ENCODE measurements at regions not wholly inside any gene's neighbourhood (a gene's known extent, or its start where the extent isn't known, plus 50 kb on each side); places are given as distances from the start of the nearest gene placed in this dataset.

DNA sequence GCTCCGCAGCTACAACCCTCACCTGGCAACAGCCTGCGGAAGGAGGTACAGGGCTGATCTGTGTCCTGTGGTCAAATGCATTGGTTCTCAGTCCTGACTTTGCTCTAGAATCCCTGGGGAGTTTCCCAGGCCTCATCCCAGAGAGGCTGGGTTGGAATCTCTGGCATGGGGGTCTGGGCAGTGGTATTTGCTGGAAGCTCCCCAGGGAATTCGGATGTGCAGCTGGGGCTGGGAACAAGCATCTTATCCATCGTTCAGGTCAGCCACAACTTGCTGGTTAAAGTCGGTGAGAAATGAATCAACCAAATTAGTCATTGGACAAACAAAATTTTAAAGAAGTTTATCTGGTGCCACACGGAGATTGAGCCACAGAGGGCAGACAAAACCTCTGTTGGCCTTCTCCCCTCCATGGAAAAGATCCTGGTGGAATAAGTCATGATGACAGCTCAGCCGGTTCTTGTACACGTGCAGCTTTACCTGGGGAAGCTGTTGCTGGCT, 231.2 kb downstream of the FOXL1 start:
- DNase-seq = no peak

GRCh38 chr16:86810062-86810461, 231.7 kb downstream of the FOXL1 start:
- DNase-seq = no peak

- no peak for DNase-seq
These were observed 234.1 kb downstream of the FOXL1 start for GRCh38 chr16:86812363-86812970.

- DNase-seq = no peak
These were observed 235.9 kb downstream of the FOXL1 start for GRCh38 chr16:86814256-86814655.

DNA sequence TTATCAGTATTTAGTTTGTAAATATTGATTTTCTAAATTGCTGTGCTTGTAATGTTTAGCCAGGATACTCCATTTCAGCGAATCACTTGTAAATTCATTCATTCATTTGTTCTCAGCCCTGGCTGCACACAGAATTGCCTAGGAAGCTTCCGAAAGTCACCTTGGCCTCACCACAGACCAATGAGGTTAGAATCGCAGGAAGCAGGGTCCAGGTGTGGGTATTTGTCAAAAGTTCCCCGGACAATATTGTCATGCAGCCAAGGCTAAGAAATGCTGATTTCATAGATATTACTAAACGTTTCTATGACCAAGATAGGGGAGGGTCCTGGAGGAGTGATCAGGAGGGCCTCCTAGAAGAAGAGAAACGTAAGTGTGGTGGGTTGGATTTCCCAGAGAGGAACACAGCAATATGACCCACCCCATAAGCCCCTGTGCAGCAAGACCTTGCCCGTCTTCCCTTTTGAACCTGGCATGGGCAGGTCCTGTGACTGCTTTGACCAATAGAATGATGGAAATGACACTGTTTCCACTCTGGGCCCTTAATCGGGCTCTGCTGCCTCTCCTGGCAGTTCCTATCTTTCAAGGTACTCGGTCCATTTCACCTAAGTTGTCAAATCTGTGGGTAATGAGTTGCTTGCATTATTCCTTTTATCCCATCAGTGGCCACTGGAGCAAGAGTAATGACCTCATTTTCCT, 238.7 kb downstream of the FOXL1 start:
- DNase-seq = no peak

- DNase-seq = no peak
These were observed 240.6 kb downstream of the FOXL1 start for GRCh38 chr16:86818671-86819532.

GRCh38 chr16:86819533-86819892, 241.2 kb downstream of the FOXL1 start:
- no peak for DNase-seq

DNA sequence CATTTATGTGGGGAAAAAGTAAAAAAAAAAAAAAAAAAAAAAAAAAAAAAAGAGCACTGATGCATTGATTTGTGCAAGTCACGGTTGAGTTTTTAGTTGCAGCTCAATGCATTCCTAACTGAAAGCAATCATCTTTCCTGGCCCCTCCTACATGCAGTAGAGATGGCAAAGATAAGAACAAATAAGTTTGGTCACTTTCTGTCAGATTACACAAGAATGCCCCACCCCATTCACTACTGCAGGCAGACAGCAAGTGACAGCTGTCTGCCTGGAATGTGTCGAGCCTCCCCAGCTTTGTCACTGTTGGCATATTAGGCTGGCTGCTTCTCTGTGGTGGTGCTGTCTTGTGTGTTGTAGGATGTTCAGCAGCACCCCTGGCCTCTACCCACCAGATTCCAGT, 243.5 kb downstream of the FOXL1 start:
- no peak for DNase-seq

DNA sequence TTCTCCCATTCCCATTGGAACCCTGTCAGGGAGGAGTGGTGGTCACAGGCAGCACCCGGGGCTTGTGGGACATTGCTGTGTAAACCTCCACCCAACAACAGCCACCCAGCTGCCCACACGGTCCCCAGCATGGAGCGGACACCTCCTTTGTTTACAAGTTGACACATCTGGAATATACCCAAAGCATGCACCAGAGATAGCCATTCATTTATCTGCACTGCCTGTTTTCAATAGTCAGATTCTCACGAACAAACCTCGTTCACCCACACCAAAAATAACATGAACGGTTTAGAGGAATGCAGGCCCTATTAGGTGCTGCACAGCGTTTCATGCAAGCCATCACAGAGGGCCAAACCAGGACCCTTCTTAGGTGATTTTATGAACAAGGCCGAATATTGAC, 244.8 kb downstream of the FOXL1 start:
- DNase-seq = no peak

GRCh38 chr16:86823888-86824671, 245.7 kb downstream of the FOXL1 start:
- no peak for DNase-seq

GRCh38 chr16:86824751-86825296, 246.5 kb downstream of the FOXL1 start:
- DNase-seq = no peak

DNA sequence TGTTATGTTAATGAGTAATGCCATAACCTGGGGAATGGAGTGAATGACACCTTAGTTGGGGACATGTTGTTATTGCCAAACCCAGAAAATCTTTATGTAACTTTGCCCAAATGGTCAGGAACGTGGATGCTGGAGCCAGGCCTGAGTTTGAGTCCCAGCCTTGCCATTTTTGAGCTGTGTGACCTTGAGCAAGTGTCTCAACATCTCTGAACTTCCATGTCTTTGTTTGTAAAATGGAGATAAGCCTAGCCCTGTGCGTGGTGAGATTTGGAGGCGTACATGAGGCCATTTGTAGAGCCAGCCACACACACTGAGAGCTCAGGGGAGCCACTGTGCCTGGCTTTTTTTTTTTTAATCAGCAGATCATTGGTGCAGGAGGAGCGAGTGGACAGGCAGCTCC, 247.3 kb downstream of the FOXL1 start:
- DNase-seq = no peak

- no peak for DNase-seq
These were observed 248.6 kb downstream of the FOXL1 start for GRCh38 chr16:86826941-86827340.

DNA sequence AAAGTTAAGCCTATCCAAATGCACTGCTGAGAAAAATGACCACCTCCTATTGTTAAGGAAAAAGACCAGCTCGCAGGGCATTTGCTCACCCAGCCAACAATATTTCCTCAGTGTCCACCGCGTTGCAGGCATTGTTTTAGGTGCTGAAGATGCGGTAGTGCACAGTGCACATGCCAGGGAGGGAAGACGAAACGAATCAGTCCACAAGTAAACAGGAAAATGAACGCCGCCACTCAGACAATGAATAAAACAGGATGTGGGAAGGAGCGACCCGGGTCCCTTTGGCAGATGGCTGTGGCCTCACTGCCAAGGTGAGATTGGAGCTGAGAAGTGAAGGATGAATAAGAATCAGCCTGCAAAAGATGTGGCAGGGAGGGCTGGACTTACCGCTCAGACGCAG, 249.2 kb downstream of the FOXL1 start:
- DNase-seq = no peak

- no peak for DNase-seq
These were observed 249.9 kb downstream of the FOXL1 start for GRCh38 chr16:86828202-86828601.

- DNase-seq = no peak
These were observed 250.3 kb downstream of the FOXL1 start for GRCh38 chr16:86828653-86829052.

DNA sequence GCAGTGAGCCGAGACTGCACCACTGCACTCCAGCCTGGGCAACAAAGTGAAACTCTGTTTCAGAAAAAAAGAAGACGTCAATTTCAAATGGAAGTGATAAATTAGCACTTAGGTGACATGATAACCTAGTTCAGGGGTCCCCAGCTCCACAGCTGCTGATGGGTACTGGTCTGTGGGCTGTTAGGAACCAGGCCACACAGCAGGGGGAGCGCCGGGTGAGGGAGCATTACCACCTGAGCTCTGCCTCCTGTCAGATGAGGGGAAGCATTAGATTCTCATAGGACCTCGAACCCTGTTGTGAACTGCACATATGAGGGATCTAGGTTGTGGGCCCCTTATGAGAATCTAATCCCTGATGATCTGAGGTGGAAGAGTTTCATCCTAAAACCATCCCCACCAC, 253.0 kb downstream of the FOXL1 start:
- no peak for DNase-seq

DNA sequence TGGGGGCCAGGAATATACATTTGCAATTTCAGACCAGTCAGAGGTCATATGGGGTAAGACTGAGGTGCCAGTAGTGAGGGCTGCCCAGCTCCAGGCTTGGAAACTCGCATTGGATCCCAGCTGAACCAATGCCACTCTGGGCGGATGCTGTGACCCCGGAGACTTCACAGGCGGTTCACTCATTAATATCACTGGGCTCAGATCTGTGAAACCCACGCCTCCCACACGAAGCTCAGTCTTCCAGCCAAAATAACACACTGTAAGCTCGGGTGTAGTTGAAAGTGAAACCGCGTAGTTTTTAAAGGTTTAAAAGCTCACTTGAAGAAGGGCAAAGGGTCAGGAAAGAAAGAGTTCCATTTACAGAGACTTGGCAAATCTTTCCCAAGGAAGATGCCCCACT, 254.8 kb downstream of the FOXL1 start:
- DNase-seq = no peak

DNA sequence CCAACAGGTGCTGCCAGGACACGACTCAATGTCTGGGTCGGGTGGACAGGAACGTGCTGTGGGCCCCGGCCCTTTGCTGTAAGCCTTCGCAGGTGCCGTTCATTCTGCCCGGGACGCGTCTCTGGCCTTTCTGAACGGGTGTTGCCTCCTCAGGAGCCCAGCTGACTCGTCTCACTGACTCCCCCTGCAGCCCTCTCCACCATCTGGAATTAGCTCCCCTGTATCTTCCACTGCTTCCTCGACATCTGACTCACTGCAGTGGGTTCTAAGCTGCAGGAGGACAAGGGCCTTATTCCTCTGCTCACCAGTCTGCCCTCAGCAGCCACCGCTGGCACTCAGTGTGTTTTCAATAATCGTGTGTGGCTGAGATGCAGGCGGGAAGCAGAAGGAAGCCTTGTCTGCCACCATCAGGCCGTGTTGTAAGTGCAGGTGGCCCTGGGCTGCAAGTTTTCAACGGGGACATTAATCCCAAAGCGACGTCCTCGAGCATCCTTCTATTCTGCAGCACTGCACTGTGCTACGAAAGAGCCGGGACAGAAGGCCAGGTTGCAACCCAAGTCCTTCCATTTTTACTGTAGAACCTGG, 256.2 kb downstream of the FOXL1 start:
- no peak for DNase-seq

DNA sequence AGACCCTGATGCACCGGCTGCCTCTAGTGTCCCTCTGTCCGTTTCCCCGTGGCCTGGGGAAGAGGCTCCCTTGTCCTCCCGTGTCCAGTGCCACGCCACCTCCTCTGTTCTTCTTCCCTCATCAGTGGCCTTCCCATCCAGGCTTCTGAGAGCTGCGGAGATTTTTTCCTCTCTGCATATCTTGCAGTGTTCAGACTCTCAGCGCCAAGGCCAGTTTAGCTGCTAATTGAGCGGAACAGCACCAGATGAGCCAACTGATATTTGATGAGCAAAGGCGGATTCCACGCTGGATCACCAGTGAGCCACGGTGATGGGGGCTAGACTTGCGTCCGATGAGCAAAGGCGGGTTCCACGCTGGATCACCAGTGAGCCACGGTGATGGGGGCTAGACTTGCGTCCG, 257.6 kb downstream of the FOXL1 start:
- DNase-seq = no peak

GRCh38 chr16:86836503-86837129, 258.3 kb downstream of the FOXL1 start:
- no peak for DNase-seq

DNA sequence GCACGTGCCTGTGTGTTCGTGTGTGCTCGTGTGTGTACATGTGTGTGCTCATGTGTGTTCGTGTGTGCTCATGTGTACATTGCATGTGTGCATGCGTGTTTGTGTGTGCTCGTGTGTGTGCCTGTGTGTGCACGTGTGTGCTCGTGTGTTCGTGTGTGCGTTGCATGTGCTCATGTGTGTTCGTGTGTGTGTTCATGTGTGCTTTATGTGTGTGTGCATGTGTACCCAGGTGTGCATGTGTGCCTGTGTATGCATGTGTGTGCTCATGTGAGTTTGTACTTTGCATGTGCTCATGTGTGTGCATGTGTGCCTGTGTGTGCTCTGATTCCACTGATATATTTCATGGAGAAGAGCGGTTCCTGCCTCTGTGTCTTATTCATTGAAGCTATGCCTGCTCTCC, 265.5 kb downstream of the FOXL1 start:
- DNase-seq = no peak
